Neural cell (in vitro differentiated cells): ENCODE measurements at regions not wholly inside any gene's neighbourhood (a gene's known extent, or its start where the extent isn't known, plus 50 kb on each side); places are given as distances from the start of the nearest gene placed in this dataset.

Experiments used
- POLR2AphosphoS5 ChIP-seq: IDR thresholded peaks from 2 replicates; pipeline ENCODE4 v1.6.1; 2012
- REST ChIP-seq: IDR thresholded peaks from 2 replicates; pipeline ENCODE4 v1.6.1; 2012; ENCODE audit warnings: borderline replicate concordance
- SMC3 ChIP-seq: fragments of 450-650 bp; conservative IDR thresholded peaks from 2 replicates; pipeline ENCODE4 v1.6.1; 2014; ENCODE audit warnings: antibody characterized with exemption, mild to moderate bottlenecking, moderate library complexity; ENCODE audit not compliant: poor library complexity

DNA sequence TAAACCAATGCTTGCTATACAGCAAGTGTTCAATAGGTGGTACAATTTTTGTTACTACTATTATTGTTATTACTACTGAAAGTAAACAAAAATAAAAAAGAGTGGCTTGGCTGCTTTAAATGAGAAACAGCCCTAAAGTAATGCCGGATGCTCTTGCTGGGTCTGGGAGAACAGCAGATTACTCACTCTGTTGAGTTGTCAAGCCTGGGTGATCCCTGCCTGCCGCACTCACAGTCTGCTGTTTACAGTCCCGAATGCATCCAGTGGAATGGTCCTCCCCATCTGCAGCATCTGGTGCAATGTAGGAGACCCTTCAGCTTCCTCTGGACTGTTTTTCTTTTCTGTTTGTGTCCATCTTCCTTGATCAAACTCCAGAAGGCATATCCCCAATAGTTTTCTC, 102.7 kb upstream of the IVNS1ABP start:
- no peak for TF ChIP-seq SMC3
- TF ChIP-seq REST: no peak
- TF ChIP-seq POLR2AphosphoS5: no peak
